HPDE6-E6E7 (cell line): ENCODE measurements at regions not wholly inside any gene's neighbourhood (a gene's known extent, or its start where the extent isn't known, plus 50 kb on each side); places are given as distances from the start of the nearest gene placed in this dataset.

ENCODE experiments used
- DNase-seq: peaks from one replicate; pipeline ENCODE4 v3.0.0; 2011; ENCODE audit warnings: missing footprints; ENCODE audit errors: extremely low spot score

- no peak for DNase-seq
Observed at GRCh38 chr2:65691816-65692215, 259.4 kb upstream of the SPRED2 start.

- no peak for DNase-seq
Observed at GRCh38 chr2:65688141-65688886, 255.9 kb upstream of the SPRED2 start.

- no peak for DNase-seq
Observed at GRCh38 chr2:65687614-65688013, 255.2 kb upstream of the SPRED2 start.

- DNase-seq = no peak
Observed at GRCh38 chr2:65686928-65687521, 254.6 kb upstream of the SPRED2 start.

GRCh38 chr2:65681503-65681902 lies 249.1 kb upstream of the SPRED2 start:
- no peak for DNase-seq

GRCh38 chr2:65678779-65679391 lies 246.5 kb upstream of the SPRED2 start:
- no peak for DNase-seq

GRCh38 chr2:65675350-65675749 lies 243.0 kb upstream of the SPRED2 start:
- no peak for DNase-seq

GRCh38 chr2:65671670-65672242 lies 239.4 kb upstream of the SPRED2 start:
- DNase-seq = no peak

- DNase-seq = no peak
Observed at GRCh38 chr2:65669574-65669973, 237.2 kb upstream of the SPRED2 start.

GRCh38 chr2:65668744-65669143 lies 236.3 kb upstream of the SPRED2 start:
- DNase-seq = no peak

- peak; percentile 31 for DNase-seq
Observed at GRCh38 chr2:65666156-65666725, 233.8 kb upstream of the SPRED2 start.

- DNase-seq = no peak
Observed at GRCh38 chr2:65664931-65665330, 232.5 kb upstream of the SPRED2 start.

- DNase-seq = no peak
Observed at GRCh38 chr2:65663831-65664407, 231.5 kb upstream of the SPRED2 start.

GRCh38 chr2:65662654-65663432 lies 230.4 kb upstream of the SPRED2 start:
- no peak for DNase-seq

GRCh38 chr2:65661980-65662653 lies 229.7 kb upstream of the SPRED2 start:
- DNase-seq = no peak

- no peak for DNase-seq
Observed at GRCh38 chr2:65660340-65660739, 227.9 kb upstream of the SPRED2 start.

GRCh38 chr2:65658881-65659280 lies 226.5 kb upstream of the SPRED2 start:
- no peak for DNase-seq

GRCh38 chr2:65658266-65658665 lies 225.9 kb upstream of the SPRED2 start:
- no peak for DNase-seq

- DNase-seq = no peak
Observed at GRCh38 chr2:65656160-65656718, 223.8 kb upstream of the SPRED2 start.

- no peak for DNase-seq
Observed at GRCh38 chr2:65655000-65655399, 222.6 kb upstream of the SPRED2 start.
